Smooth muscle cell (in vitro differentiated cells): ENCODE measurements at regions not wholly inside any gene's neighbourhood (a gene's known extent, or its start where the extent isn't known, plus 50 kb on each side); places are given as distances from the start of the nearest gene placed in this dataset.

Experiments
- DNase-seq: peaks from one replicate; lab custom pipeline; 2025; ENCODE audit not compliant: unreplicated experiment; lab: John Stamatoyannopoulos, UW
- H2AFZ ChIP-seq: fragments of 200-600 bp; sonication (generic); 2 replicates; pipeline ENCODE4 v1.6.0; 2016; ENCODE audit warnings: antibody characterized with exemption, low read depth, mild to moderate bottlenecking
- H3F3A ChIP-seq: fragments of 200-600 bp; sonication (generic); 2 replicates; pipeline ENCODE4 v1.6.0; 2017; ENCODE audit warnings: antibody characterized with exemption, low read depth
- H3K27ac ChIP-seq: fragments of 200-600 bp; sonication (generic); 2 replicates; pipeline ENCODE4 v1.5.1; 2016; ENCODE audit warnings: low read depth, mild to moderate bottlenecking
- H3K27me3 ChIP-seq: fragments of 200-600 bp; sonication (generic); 2 replicates; pipeline ENCODE4 v1.6.1; 2016; ENCODE audit warnings: low read depth, mild to moderate bottlenecking
- H3K36me3 ChIP-seq: fragments of 200-600 bp; sonication (generic); 2 replicates; pipeline ENCODE4 v1.5.1; 2016; ENCODE audit warnings: low read depth
- H3K4me1 ChIP-seq: fragments of 200-600 bp; sonication (generic); 2 replicates; pipeline ENCODE4 v1.5.1; 2016; ENCODE audit warnings: low read depth
- H3K4me2 ChIP-seq: fragments of 200-600 bp; sonication (generic); 2 replicates; pipeline ENCODE4 v1.6.0; 2016; ENCODE audit warnings: mild to moderate bottlenecking
- H3K4me3 ChIP-seq: fragments of 200-600 bp; sonication (generic); 2 replicates; pipeline ENCODE4 v1.5.1; 2016; ENCODE audit warnings: mild to moderate bottlenecking
- H3K79me2 ChIP-seq: fragments of 200-600 bp; sonication (generic); 2 replicates; pipeline ENCODE4 v1.6.0; 2016; ENCODE audit warnings: low read depth, mild to moderate bottlenecking
- H3K9ac ChIP-seq: fragments of 200-600 bp; sonication (generic); 2 replicates; pipeline ENCODE4 v1.6.0; 2016; ENCODE audit warnings: low read depth
- H3K9me3 ChIP-seq: fragments of 200-600 bp; sonication (generic); replicated peaks from 2 replicates; pipeline ENCODE4 v1.5.1; 2016; ENCODE audit warnings: low read depth
- H4K20me1 ChIP-seq: fragments of 200-600 bp; sonication (generic); 2 replicates; pipeline ENCODE4 v1.6.0; 2016; ENCODE audit warnings: low read depth
- CTCF ChIP-seq: fragments of 200-600 bp; sonication (generic); IDR thresholded peaks from 2 replicates; pipeline ENCODE4 v1.5.1; 2017; ENCODE audit warnings: borderline replicate concordance, mild to moderate bottlenecking, antibody characterized with exemption; ENCODE audit not compliant: insufficient read depth, poor library complexity, severe bottlenecking
- WGBS: methylation state at CpG from one replicate; pipeline ENCODE4 v1.1.7; 2016; ENCODE audit warnings: low lambda C conversion rate; 5-methylcytosine and 5-hydroxymethylcytosine counted together

- Histone ChIP-seq H3K9me3 (no peaks in the 10 kb centered on the region), H3K27ac (peak overlapping the region; percentile 69), H3K36me3 (no peaks in the 10 kb centered on the region), H3K4me1 (peaks cover 12% of the 10 kb centered on the region), H3K27me3 (peaks cover under 1% of the 10 kb centered on the region), H2AFZ (no peak overlapping the region), H4K20me1 (no peaks in the 10 kb centered on the region), H3K9ac (peak overlapping the region; percentile 76), H3K4me2 (peak overlapping the region; percentile 78), H3K79me2 (no peaks in the 10 kb centered on the region), H3F3A (no peaks in the 10 kb centered on the region), H3K4me3 (no peak overlapping the region)
- no peak for TF ChIP-seq CTCF
- 76% methylated on average over 21 of the region's 21 CpGs for WGBS
- no peak for DNase-seq
These were observed 102.8 kb downstream of the RIPK4 start for GRCh38 chr21:41663805-41664788.

DNA sequence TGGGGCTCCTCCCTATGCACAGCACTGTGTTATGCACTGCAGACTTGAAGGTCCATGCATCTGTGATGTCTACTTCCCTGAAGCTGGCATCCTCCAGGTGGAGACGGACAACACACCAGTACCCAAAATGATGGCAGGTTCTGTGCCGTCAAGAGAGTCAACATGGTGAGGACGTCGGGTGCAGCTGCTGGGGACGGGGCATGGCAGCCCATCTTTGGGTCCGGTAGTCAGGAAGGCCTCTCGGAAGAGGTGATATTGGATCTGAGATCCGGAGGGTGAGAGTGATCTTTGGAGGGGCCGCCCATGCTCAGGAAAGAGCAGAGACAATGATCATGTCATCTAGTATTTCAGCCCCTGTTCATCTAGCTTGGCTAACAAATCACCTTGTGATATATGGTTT lies 104.1 kb downstream of the RIPK4 start:
- Histone ChIP-seq H3K9ac (no peak overlapping the region), H3K4me3 (no peak overlapping the region), H2AFZ (no peak overlapping the region), H3F3A (no peaks in the 10 kb centered on the region), H3K27ac (no peak overlapping the region), H3K4me1 (peaks cover 12% of the 10 kb centered on the region), H4K20me1 (no peaks in the 10 kb centered on the region), H3K9me3 (no peaks in the 10 kb centered on the region), H3K79me2 (no peaks in the 10 kb centered on the region), H3K36me3 (no peaks in the 10 kb centered on the region), H3K27me3 (peaks cover 6% of the 10 kb centered on the region), H3K4me2 (no peak overlapping the region)
- 94% methylated on average over 9 of the region's 9 CpGs for WGBS
- no peak for TF ChIP-seq CTCF
- no peak for DNase-seq

DNA sequence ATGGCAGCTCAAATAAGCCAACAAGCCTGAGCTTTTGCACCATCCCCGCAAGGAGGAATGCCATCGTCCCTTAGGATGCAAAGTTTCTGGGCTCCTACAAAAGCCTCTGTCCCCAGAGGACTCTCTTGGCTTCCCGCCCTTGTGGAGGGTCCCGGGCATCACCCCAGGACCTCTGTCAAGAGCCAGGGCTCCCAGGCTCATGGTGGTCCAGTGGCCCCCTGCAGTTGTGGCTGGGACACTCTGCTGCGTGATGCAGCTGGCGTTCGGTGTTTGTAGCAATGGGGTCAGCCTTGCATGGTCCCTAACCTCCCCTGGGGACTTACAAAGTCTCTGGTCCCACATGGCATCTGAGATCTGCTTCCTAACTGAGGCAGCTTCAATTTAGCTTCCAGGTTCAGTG lies 104.7 kb downstream of the RIPK4 start:
- Histone ChIP-seq H3F3A (no peaks in the 10 kb centered on the region), H3K4me3 (no peak overlapping the region), H3K9me3 (no peaks in the 10 kb centered on the region), H3K36me3 (no peaks in the 10 kb centered on the region), H3K27ac (no peak overlapping the region), H2AFZ (no peak overlapping the region), H3K4me2 (no peak overlapping the region), H3K4me1 (peaks cover 12% of the 10 kb centered on the region), H3K27me3 (peaks cover 6% of the 10 kb centered on the region), H4K20me1 (no peaks in the 10 kb centered on the region), H3K79me2 (no peaks in the 10 kb centered on the region), H3K9ac (no peak overlapping the region)
- no peak for DNase-seq
- no peak for TF ChIP-seq CTCF
- 100% methylated on average over 7 of the region's 7 CpGs for WGBS
